ENCODE measurements at regions not wholly inside any gene's neighbourhood (a gene's known extent, or its start where the extent isn't known, plus 50 kb on each side); places are given as distances from the start of the nearest gene placed in this dataset.

- DNase-seq (ENCODE audit: low read depth), result no peak
- TF ChIP-seq, protein P1, sequence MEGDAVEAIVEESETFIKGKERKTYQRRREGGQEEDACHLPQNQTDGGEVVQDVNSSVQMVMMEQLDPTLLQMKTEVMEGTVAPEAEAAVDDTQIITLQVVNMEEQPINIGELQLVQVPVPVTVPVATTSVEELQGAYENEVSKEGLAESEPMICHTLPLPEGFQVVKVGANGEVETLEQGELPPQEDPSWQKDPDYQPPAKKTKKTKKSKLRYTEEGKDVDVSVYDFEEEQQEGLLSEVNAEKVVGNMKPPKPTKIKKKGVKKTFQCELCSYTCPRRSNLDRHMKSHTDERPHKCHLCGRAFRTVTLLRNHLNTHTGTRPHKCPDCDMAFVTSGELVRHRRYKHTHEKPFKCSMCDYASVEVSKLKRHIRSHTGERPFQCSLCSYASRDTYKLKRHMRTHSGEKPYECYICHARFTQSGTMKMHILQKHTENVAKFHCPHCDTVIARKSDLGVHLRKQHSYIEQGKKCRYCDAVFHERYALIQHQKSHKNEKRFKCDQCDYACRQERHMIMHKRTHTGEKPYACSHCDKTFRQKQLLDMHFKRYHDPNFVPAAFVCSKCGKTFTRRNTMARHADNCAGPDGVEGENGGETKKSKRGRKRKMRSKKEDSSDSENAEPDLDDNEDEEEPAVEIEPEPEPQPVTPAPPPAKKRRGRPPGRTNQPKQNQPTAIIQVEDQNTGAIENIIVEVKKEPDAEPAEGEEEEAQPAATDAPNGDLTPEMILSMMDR (IDR thresholded peaks at IDR 0.05; ENCODE audit: low read depth, low read length, missing control alignments), result no peak
- no peak overlapping the region for H3K4me3 ChIP-seq (ENCODE audit: low read depth, low read length)
- in situ Hi-C loops (cut with HindIII; ENCODE audit: low sequenced_read_pairs), result no loop called here
Measured at GRCh38 chr2:163397451-163397850, 338.4 kb downstream of the FIGN start.

- in situ Hi-C loops (cut with HindIII; ENCODE audit: low sequenced_read_pairs), result no loop called here
- TF ChIP-seq, protein P1 (IDR thresholded peaks at IDR 0.05; ENCODE audit: low read depth, low read length, missing control alignments), result no peak
- DNase-seq (ENCODE audit: low read depth), result no peak
- no peak overlapping the region for H3K4me3 ChIP-seq (ENCODE audit: low read depth, low read length)
Measured at GRCh38 chr2:163395602-163396001, 340.2 kb downstream of the FIGN start.

DNA sequence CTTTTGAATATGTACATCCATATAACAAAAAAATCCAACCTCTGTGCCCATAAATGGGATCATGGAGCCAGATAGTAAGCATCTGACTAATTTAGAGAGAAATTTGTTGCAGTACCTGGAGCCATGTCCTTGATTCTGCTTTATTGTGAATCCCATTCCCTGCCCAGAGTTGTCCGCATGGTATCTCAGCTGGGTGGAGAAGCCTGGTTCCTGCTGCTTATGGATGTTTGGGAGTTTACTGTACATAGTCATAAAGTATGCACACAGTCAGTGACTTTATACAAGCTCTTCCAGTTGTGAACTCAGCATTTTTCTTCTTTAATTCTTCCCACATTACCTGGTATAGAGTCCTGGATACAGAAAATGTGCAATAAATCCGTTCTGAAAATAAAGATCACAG lies 346.0 kb downstream of the FIGN start:
- TF ChIP-seq, protein P1 (IDR thresholded peaks at IDR 0.05; ENCODE audit: low read depth, low read length, missing control alignments), result no peak
- no peak overlapping the region for H3K4me3 ChIP-seq (ENCODE audit: low read depth, low read length)
- no peak for DNase-seq (ENCODE audit: low read depth)
- in situ Hi-C loops (cut with HindIII; ENCODE audit: low sequenced_read_pairs), result no loop called here

DNA sequence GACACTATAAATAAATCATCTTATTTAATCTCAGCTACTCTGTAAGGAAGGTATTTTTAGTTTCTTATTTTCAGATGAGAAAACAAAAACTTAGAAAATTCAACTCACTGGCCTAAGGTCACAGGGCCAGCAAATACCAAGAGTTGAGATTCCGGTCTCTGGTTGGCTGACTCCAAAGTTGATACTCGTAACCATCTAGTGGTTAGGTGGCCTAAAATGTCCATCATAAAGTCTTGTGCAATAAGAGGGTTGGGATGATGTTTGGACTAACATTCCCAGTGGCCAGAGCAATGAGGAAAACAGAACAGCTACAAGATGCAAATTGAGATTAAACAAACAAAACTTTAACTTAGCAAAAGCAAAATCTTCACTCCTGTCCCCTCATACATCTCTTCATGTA lies 360.3 kb downstream of the FIGN start:
- TF ChIP-seq, protein P1 (IDR thresholded peaks at IDR 0.05; ENCODE audit: low read depth, low read length, missing control alignments), result no peak
- in situ Hi-C loops (cut with HindIII; ENCODE audit: low sequenced_read_pairs), result no loop called here
- no peak for DNase-seq (ENCODE audit: low read depth)
- no peak overlapping the region for H3K4me3 ChIP-seq (ENCODE audit: low read depth, low read length)

DNA sequence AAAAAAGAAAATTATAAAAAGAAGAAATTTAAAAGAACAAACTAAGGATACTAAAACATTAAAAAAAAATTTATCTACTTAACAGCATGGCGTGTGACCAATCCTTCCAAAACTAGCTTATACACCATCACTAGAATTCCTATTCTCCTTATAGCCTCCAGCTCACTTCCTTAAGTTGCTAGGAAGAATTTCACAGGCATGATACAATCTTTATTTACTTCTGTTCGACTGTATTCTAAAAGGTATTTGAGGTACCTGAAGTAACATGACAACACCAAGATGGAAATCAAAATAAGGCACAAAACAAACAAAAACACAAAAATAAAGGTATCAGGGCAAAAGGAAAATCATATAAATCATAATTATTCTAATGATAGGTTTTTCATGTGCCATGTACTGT lies 360.7 kb downstream of the FIGN start:
- in situ Hi-C loops (cut with HindIII; ENCODE audit: low sequenced_read_pairs), result no loop called here
- TF ChIP-seq, protein P1 (IDR thresholded peaks at IDR 0.05; ENCODE audit: low read depth, low read length, missing control alignments), result no peak
- H3K4me3 ChIP-seq (ENCODE audit: low read depth, low read length), result no peak overlapping the region
- no peak for DNase-seq (ENCODE audit: low read depth)

GRCh38 chr2:163374282-163374681 lies 361.5 kb downstream of the FIGN start:
- TF ChIP-seq, protein P1 (IDR thresholded peaks at IDR 0.05; ENCODE audit: low read depth, low read length, missing control alignments), result no peak
- no peak overlapping the region for H3K4me3 ChIP-seq (ENCODE audit: low read depth, low read length)
- in situ Hi-C loops (cut with HindIII; ENCODE audit: low sequenced_read_pairs), result no loop called here
- DNase-seq (ENCODE audit: low read depth), result no peak

DNA sequence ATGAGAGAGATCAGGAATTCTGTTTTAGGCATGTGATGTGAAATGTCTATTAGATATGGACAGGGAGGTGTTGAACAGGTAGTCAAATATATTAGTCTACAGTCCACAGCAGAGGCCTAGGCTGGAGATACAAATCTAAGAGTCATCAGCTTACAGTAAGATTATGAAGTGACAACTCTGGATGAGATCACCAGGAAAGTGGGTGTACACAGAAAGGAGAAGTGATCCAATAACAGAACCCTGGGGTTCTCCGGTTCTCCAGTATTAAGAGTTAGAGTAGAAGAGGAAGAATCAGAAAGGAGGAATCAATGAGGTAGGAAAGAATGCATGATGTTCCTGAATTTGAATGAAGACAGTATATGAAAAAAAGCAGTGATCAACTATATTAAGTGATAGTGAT lies 362.3 kb downstream of the FIGN start:
- DNase-seq (ENCODE audit: low read depth), result no peak
- no peak overlapping the region for H3K4me3 ChIP-seq (ENCODE audit: low read depth, low read length)
- in situ Hi-C loops (cut with HindIII; ENCODE audit: low sequenced_read_pairs), result no loop called here
- TF ChIP-seq, protein P1 (IDR thresholded peaks at IDR 0.05; ENCODE audit: low read depth, low read length, missing control alignments), result no peak
